GM23248 (cell line): ENCODE measurements at regions not wholly inside any gene's neighbourhood (a gene's known extent, or its start where the extent isn't known, plus 50 kb on each side); places are given as distances from the start of the nearest gene placed in this dataset.
"Not testable (repeated sequence)": the region's sequence is repeated elsewhere in the genome, so short reads cannot be mapped to it uniquely, and the experiment has no call there.

Source experiments
- DNase-seq: peaks from one replicate; pipeline ENCODE4 v3.0.0-alpha.2; 2015
- H2AFZ ChIP-seq: fragments of 200-600 bp; sonication (generic); 2 replicates; pipeline ENCODE4 v1.6.1; 2016; ENCODE audit warnings: antibody characterized with exemption
- H3F3A ChIP-seq: fragments of 200-600 bp; sonication (generic); 2 replicates; pipeline ENCODE4 v1.6.1; 2016; ENCODE audit warnings: mild to moderate bottlenecking, antibody characterized with exemption, mixed run types; ENCODE audit not compliant: insufficient read depth
- H3K27ac ChIP-seq: fragments of 200-600 bp; sonication (generic); 2 replicates; pipeline ENCODE4 v1.5.1; 2016; ENCODE audit warnings: mild to moderate bottlenecking
- H3K27me3 ChIP-seq: fragments of 200-600 bp; sonication (generic); replicated peaks from 2 replicates; pipeline ENCODE4 v1.6.1; 2016; ENCODE audit warnings: mild to moderate bottlenecking; ENCODE audit not compliant: insufficient read depth
- H3K36me3 ChIP-seq: fragments of 200-600 bp; sonication (generic); 2 replicates; pipeline ENCODE4 v1.6.1; 2016; ENCODE audit warnings: low read depth, mild to moderate bottlenecking
- H3K4me1 ChIP-seq: fragments of 200-600 bp; sonication (generic); 2 replicates; pipeline ENCODE4 v1.6.1; 2016; ENCODE audit warnings: mild to moderate bottlenecking; ENCODE audit not compliant: insufficient read depth
- H3K4me2 ChIP-seq: fragments of 200-600 bp; sonication (generic); one replicate; pipeline ENCODE4 v1.6.1; 2016; ENCODE audit warnings: mild to moderate bottlenecking; ENCODE audit not compliant: unreplicated experiment
- H3K4me3 ChIP-seq: fragments of 200-600 bp; sonication (generic); 2 replicates; pipeline ENCODE4 v1.5.1; 2016; ENCODE audit warnings: mild to moderate bottlenecking
- H3K79me2 ChIP-seq: fragments of 200-600 bp; sonication (generic); 2 replicates; pipeline ENCODE4 v1.6.1; 2016; ENCODE audit warnings: mild to moderate bottlenecking; ENCODE audit not compliant: insufficient read depth
- H3K9ac ChIP-seq: fragments of 200-600 bp; sonication (generic); 2 replicates; pipeline ENCODE4 v1.6.1; 2016; ENCODE audit warnings: mild to moderate bottlenecking
- H3K9me2 ChIP-seq: fragments of 200-600 bp; sonication (generic); 2 replicates; pipeline ENCODE4 v1.6.1; 2016; ENCODE audit warnings: mixed run types, mild to moderate bottlenecking, moderate library complexity; ENCODE audit not compliant: insufficient read depth
- H3K9me3 ChIP-seq: fragments of 200-600 bp; sonication (generic); one replicate; pipeline ENCODE4 v1.6.1; 2017; ENCODE audit warnings: low read depth
- H4K20me1 ChIP-seq: fragments of 200-600 bp; sonication (generic); 2 replicates; pipeline ENCODE4 v1.6.0; 2016; ENCODE audit not compliant: insufficient read depth
- EZH2 ChIP-seq: fragments of 200-600 bp; sonication (generic); IDR thresholded peaks from 2 replicates; pipeline ENCODE4 v1.6.1; 2018; ENCODE audit warnings: antibody characterized with exemption, mild to moderate bottlenecking; ENCODE audit not compliant: insufficient read depth, poor library complexity, severe bottlenecking
- EZH2phosphoT487 ChIP-seq: fragments of 200-600 bp; sonication (generic); IDR thresholded peaks from 2 replicates; pipeline ENCODE4 v1.6.1; 2018; ENCODE audit warnings: antibody characterized with exemption, moderate library complexity, mild to moderate bottlenecking, low read depth; ENCODE audit not compliant: insufficient read depth
- WGBS, 2 experiments: methylation state at CpG; one replicate each; pipeline ENCODE4 v1.1.6; 2015 to 2017; ENCODE audit warnings: low lambda C conversion rate in 2 of 2, low coverage in 1 of 2; ENCODE audit errors: missing lambda C conversion rate in 2 of 2; 5-methylcytosine and 5-hydroxymethylcytosine counted together
- in situ Hi-C: fragments of 300-500 bp; cut with MboI; formaldehyde crosslinking; loops from 2 replicates; pipeline ENCODE4 v1.15.0; 2020

DNA sequence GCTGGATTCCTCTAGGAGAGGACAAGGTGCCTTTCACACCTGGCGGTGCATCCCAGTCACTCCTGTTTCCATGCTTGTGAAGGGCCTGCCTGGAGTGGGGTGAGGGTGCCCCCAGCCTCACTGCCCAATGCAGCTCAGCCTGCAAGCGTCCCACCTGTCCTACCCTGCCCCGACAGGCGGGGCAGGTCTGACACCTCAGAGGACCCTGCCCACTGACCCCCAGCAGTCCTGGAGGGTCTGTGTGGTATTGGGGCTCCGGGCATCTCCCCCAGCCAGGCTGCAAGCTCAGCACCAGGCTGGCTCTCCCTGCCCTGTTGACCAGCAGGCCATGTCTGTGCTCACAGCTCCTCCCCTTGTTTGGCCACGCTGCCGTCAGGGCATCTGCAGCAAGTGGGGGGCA, 194.9 kb downstream of the LIPI start:
- DNase-seq, H3F3A ChIP-seq, H3K79me2 ChIP-seq, in situ Hi-C loops, H3K4me1 ChIP-seq, H3K9ac ChIP-seq, H3K9me3 ChIP-seq, H3K4me3 ChIP-seq, H3K9me2 ChIP-seq, H4K20me1 ChIP-seq, H3K4me2 ChIP-seq, H3K27ac ChIP-seq, H3K36me3 ChIP-seq, H3K27me3 ChIP-seq, H2AFZ ChIP-seq: not testable (repeated sequence)
- WGBS, 2 experiments: 66 to 80% methylated on average over 1 to 3 of the region's 7 CpGs

DNA sequence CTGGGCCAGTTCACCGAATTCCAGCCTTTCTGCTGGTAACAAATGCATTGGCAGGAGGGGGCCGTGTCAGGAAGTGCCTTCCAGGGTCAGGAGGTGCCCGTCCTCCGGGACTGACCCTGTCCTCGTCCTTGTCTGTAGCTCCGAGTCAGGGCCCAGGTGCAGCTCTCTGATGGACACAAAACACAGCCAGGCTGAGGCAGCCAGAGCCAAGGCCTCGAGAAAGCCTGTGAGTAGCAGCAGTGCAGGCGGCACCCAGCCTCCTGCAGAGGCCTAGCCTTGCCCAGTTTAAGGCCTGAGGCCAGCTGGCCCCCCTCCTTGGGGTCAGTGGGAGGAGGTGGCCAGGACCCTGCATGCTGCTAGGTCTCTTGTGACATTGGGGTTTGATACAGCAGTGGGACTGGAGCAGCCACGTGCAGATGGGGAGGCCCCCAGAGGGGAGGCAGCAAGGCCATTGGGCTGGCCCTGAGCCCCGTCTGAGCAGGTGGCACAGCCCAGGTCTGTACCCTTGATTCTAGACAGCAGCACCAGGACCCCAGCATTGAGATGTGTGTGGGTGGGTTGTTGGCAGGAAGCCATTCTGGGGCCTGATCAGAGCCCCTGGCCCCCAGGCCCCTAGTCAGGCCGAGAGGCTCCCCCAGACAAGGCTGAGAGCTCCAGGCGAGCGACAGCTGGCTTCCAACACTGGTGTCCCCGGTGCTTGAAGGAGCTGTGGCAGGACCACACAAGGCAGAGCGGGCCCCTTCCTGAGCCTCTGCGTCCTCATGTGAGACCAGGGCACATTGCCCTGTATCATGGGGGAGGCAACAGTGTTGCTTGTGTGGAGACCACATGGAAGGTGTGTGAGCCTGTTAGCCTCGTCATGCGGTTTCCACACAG, 196.9 kb downstream of the LIPI start:
- H3K79me2 ChIP-seq, H3K36me3 ChIP-seq, H3K27ac ChIP-seq, in situ Hi-C loops, H3K9ac ChIP-seq, H3K4me2 ChIP-seq, H3K4me1 ChIP-seq, DNase-seq, H3F3A ChIP-seq, H3K9me3 ChIP-seq, H4K20me1 ChIP-seq, H2AFZ ChIP-seq, H3K9me2 ChIP-seq, H3K27me3 ChIP-seq, H3K4me3 ChIP-seq: not testable (repeated sequence)
- WGBS, 2 experiments: 47 to 54% methylated on average over 15 to 16 of the region's 18 CpGs

DNA sequence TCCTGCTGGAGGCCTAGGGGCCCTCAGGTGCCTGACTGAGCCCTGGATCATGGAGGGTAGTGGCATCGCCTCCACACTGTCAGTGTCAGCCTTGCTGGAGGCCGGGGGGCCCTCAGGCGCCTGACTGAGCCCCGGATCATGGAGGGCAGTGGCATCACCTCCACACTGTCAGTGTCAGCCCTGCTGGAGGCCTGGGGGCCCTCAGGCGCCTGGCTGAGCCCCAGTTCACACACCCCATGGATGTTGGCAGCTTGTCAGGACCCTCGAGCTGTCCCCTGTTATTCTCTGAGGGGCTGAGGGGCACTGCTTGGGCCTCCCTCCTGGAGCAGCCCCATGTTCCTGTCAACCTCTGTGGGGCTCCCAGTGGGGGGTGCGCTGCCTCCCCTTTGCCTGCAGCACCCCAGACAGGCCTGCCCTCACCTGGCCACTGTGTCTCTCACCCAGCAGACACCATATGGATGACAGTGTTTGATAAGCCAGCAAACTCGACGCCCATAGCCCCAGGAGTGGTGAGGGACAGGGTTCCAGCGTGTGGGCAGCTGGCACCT, 197.6 kb downstream of the LIPI start:
- no peaks in the 10 kb centered on the region for H3K27me3 ChIP-seq
- in situ Hi-C loops: no loop called here
- no peak overlapping the region for H3K4me3 ChIP-seq
- 48 to 56% methylated on average over 8 to 9 of the region's 10 CpGs for WGBS, 2 experiments
- no peaks in the 10 kb centered on the region for H3K79me2 ChIP-seq
- H3K4me1 ChIP-seq: no peaks in the 10 kb centered on the region
- no peaks in the 10 kb centered on the region for H4K20me1 ChIP-seq
- H2AFZ ChIP-seq: no peak overlapping the region
- H3K9me2 ChIP-seq: no peaks in the 10 kb centered on the region
- no peak overlapping the region for H3K9ac ChIP-seq
- no peak overlapping the region for H3K4me2 ChIP-seq
- H3F3A ChIP-seq: no peaks in the 10 kb centered on the region
- no peak overlapping the region for H3K27ac ChIP-seq
- DNase-seq: no peak
- no peaks in the 10 kb centered on the region for H3K36me3 ChIP-seq
- TF ChIP-seq EZH2 (no peak), EZH2phosphoT487 (no peak)
- H3K9me3 ChIP-seq: no peaks in the 10 kb centered on the region

DNA sequence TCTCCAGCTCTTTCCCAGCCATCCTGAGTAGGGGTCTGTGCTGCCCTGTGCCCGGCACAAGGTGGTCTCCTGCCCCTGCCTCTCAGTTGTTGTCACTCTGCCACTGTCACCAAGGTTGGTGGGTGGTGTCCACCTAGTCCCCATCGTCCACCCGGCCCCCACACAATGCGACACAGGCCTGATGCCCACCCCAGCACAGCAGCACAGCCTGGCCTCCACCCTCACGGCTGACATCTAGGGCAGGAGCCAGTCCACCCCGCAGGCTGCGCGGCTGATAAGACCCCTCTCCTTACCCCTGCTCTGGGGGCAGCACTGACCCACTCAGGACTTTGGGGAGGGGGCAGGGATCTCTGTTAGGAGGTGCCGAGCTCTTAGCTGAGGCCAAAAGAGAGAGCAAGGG, 198.3 kb downstream of the LIPI start:
- DNase-seq: no peak
- Histone ChIP-seq H4K20me1 (no peaks in the 10 kb centered on the region), H3K4me2 (no peak overlapping the region), H3K4me1 (no peaks in the 10 kb centered on the region), H3K27ac (no peak overlapping the region), H3F3A (no peaks in the 10 kb centered on the region), H3K27me3 (no peaks in the 10 kb centered on the region), H3K79me2 (no peaks in the 10 kb centered on the region), H3K9me2 (no peaks in the 10 kb centered on the region), H3K36me3 (no peaks in the 10 kb centered on the region), H3K9me3 (no peaks in the 10 kb centered on the region), H3K9ac (no peak overlapping the region), H3K4me3 (no peak overlapping the region), H2AFZ (no peak overlapping the region)
- in situ Hi-C loops: no loop called here
- WGBS, 2 experiments: 75 to 79% methylated on average over 9 of the region's 9 CpGs
- TF ChIP-seq EZH2 (no peak), EZH2phosphoT487 (no peak)

DNA sequence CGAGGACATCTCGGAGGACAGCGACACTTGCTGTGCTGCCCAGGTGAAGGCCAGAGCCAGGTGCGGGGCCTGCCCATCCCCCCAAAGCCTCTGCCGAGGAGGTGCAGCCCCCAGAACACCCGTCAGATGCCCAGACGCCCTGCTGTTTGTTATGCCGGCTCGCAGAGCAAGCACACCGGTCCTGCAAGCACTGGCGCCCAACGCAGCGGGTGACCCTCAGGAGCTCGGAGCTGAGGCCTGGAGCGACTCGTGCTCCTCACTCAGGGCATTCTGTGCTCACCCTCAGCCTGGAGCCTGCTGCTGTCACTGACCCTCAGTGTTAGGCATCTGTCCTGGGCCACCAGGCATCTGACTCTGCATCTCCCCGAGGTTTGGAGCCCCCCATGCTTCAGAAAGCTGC, 199.0 kb downstream of the LIPI start:
- H3K9ac ChIP-seq, H3F3A ChIP-seq, H3K4me2 ChIP-seq, H3K36me3 ChIP-seq, H3K27ac ChIP-seq, H4K20me1 ChIP-seq, H3K9me2 ChIP-seq, H3K9me3 ChIP-seq, in situ Hi-C loops, H3K4me1 ChIP-seq, H3K79me2 ChIP-seq, H2AFZ ChIP-seq, DNase-seq, H3K27me3 ChIP-seq, H3K4me3 ChIP-seq: not testable (repeated sequence)
- 72 to 78% methylated on average over 16 to 17 of the region's 17 CpGs for WGBS, 2 experiments

DNA sequence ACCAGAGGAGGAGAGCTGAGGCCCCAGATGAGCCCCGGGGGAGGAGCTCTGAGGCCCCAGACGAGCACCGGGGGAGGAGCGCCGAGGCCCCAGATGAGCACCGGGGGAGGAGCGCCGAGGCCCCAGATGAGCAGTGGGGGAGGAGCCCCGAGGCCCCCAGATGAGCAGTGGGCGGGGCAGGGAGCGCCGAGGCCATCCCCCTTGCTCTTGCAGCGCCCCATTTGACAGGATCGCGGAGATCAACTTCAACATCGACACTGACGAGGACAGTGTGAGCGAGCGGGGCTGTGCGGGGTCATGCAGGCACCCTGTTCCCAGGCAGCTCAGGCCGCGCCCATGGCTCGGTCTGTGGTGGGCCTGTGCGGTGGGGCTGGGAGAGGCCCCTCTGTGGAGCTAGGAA, 199.6 kb downstream of the LIPI start:
- H3K4me3 ChIP-seq, H3K9me2 ChIP-seq, H2AFZ ChIP-seq, H3K9ac ChIP-seq, H3K79me2 ChIP-seq, H3K9me3 ChIP-seq, H3K27me3 ChIP-seq, DNase-seq, H4K20me1 ChIP-seq, H3K36me3 ChIP-seq, H3F3A ChIP-seq, H3K4me1 ChIP-seq, H3K27ac ChIP-seq, in situ Hi-C loops, H3K4me2 ChIP-seq: not testable (repeated sequence)
- 87 to 94% methylated on average over 9 to 23 of the region's 24 CpGs for WGBS, 2 experiments
